Esophagus squamous epithelium (tissue), 4 donors: ENCODE measurements at regions not wholly inside any gene's neighbourhood (a gene's known extent, or its start where the extent isn't known, plus 50 kb on each side); places are given as distances from the start of the nearest gene placed in this dataset.

Experiments used
- CTCF ChIP-seq, 6 experiments: fragments of 450-650 bp in 4 of 6; fragments of 200-600 bp in 2 of 6; sonication (generic) in 2 of 6; IDR thresholded peaks; one replicate each; pipeline ENCODE4 v1.5.1; 2016 to 2019; ENCODE audit warnings: antibody characterized with exemption in 6 of 6, mild to moderate bottlenecking in 4 of 6, moderate library complexity in 4 of 6
- POLR2A ChIP-seq, 4 donors: fragments of 450-650 bp; IDR thresholded peaks; one replicate each; pipeline ENCODE4 v1.6.1; 2017; ENCODE audit warnings: antibody characterized with exemption in 4 of 4, mild to moderate bottlenecking in 4 of 4, moderate library complexity in 3 of 4

GRCh38 chr7:12895296-12895695, 207.9 kb downstream of the ARL4A start:
- no peak for TF ChIP-seq CTCF (IDR thresholded peaks at IDR 0.05)
- no peak for TF ChIP-seq POLR2A (IDR thresholded peaks at IDR 0.05)
